Epidermal melanocyte (primary cell): ENCODE measurements at regions not wholly inside any gene's neighbourhood (a gene's known extent, or its start where the extent isn't known, plus 50 kb on each side); places are given as distances from the start of the nearest gene placed in this dataset.

Experiments
- DNase-seq: peaks from one replicate; pipeline ENCODE4 v3.0.0; 2011; ENCODE audit warnings: low spot score; ENCODE audit not compliant: insufficient read length

GRCh38 chr1:184919892-184920291 lies 54.4 kb downstream of the NIBAN1 start:
- DNase-seq = no peak

GRCh38 chr1:184915463-184916090 lies 58.7 kb downstream of the NIBAN1 start:
- DNase-seq = no peak

GRCh38 chr1:184914149-184914548 lies 60.2 kb downstream of the NIBAN1 start:
- DNase-seq = no peak

- DNase-seq = no peak
These were observed 61.9 kb downstream of the NIBAN1 start for GRCh38 chr1:184912392-184912791.

- no peak for DNase-seq
These were observed 62.5 kb downstream of the NIBAN1 start for GRCh38 chr1:184911830-184912229.

- no peak for DNase-seq
These were observed 63.1 kb downstream of the NIBAN1 start for GRCh38 chr1:184911103-184911745.

GRCh38 chr1:184910691-184911091 lies 63.6 kb downstream of the NIBAN1 start:
- DNase-seq = no peak

GRCh38 chr1:184910005-184910404 lies 64.3 kb downstream of the NIBAN1 start:
- DNase-seq = no peak

GRCh38 chr1:184909019-184909418 lies 65.3 kb downstream of the NIBAN1 start:
- DNase-seq = no peak

- DNase-seq = no peak
These were observed 65.8 kb downstream of the NIBAN1 start for GRCh38 chr1:184908506-184908905.

- DNase-seq = no peak
These were observed 66.8 kb downstream of the NIBAN1 start for GRCh38 chr1:184907500-184907899.

- no peak for DNase-seq
These were observed 67.5 kb downstream of the NIBAN1 start for GRCh38 chr1:184906761-184907160.

- DNase-seq = no peak
These were observed 68.5 kb downstream of the NIBAN1 start for GRCh38 chr1:184905601-184906322.

GRCh38 chr1:184903111-184903692 lies 71.1 kb downstream of the NIBAN1 start:
- DNase-seq = no peak

- no peak for DNase-seq
These were observed 73.8 kb downstream of the NIBAN1 start for GRCh38 chr1:184900507-184900906.

- DNase-seq = no peak
These were observed 78.3 kb downstream of the NIBAN1 start for GRCh38 chr1:184896000-184896399.

- no peak for DNase-seq
These were observed 79.2 kb downstream of the NIBAN1 start for GRCh38 chr1:184895086-184895485.

GRCh38 chr1:184893695-184894094 lies 80.6 kb downstream of the NIBAN1 start:
- DNase-seq = no peak

- no peak for DNase-seq
These were observed 82.2 kb downstream of the NIBAN1 start for GRCh38 chr1:184892116-184892515.

- DNase-seq = no peak
These were observed 82.9 kb downstream of the NIBAN1 start for GRCh38 chr1:184891440-184891839.

GRCh38 chr1:184890539-184890973 lies 83.8 kb downstream of the NIBAN1 start:
- DNase-seq = no peak

GRCh38 chr1:184889902-184890301 lies 84.4 kb downstream of the NIBAN1 start:
- DNase-seq = no peak
